Epithelial cell of proximal tubule (primary cell): ENCODE measurements at regions not wholly inside any gene's neighbourhood (a gene's known extent, or its start where the extent isn't known, plus 50 kb on each side); places are given as distances from the start of the nearest gene placed in this dataset.
"Not testable (repeated sequence)": the region's sequence is repeated elsewhere in the genome, so short reads cannot be mapped to it uniquely, and the experiment has no call there.

Experiments used
- DNase-seq: peaks from one replicate; pipeline ENCODE4 v3.0.0-alpha.2; 2011; ENCODE audit warnings: low read depth
- H3K4me3 ChIP-seq: 2 replicates; pipeline ENCODE4 v1.5.1; 2011; ENCODE audit warnings: low read depth, mild to moderate bottlenecking, low read length
- CTCF ChIP-seq: conservative IDR thresholded peaks from 2 replicates; pipeline ENCODE4 v1.5.1; 2012; ENCODE audit warnings: low read depth, mild to moderate bottlenecking, low read length

DNA sequence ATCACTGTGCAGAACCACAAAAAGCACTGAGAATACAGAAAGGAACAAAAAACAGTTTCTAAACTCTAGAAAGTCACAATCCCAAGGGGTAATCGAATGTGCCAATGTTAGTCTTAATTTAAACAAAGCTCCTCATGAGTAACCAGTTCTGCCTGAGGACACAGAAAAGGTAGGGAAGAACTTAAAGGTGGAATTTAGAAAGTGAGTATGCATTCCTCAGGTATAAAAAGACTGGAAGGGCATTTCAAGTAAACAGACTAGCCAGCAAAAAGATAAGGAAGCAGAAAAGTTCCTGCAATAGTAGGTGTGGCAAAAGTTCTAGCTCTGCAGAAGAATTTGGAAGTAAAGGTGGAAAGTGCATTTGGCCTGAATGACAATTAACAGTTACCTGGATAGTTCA lies 84.6 kb upstream of the DLX6 start:
- DNase-seq, result no peak
- TF ChIP-seq CTCF, result no peak
- H3K4me3 ChIP-seq, result no peak overlapping the region

DNA sequence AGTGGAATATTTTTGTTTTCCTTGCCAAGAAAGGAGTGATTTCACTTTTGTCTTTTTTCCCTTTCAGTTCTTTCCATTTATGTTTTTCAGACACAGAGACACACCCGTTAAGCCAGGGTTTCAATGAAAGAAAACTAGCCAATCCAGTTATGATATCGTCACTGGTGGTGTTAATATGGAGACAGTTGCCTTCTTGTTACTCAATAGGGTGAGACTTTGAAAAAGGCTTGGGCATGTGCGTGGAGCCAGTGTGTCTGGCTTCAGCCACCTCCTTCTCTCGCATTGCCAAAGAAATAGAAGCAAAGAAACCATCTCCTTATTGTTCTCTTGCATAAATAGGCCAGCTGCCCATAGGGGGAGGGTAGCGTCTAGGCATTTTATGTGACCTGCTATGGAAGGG lies 84.1 kb upstream of the DLX6 start:
- TF ChIP-seq CTCF, result no peak
- no peak overlapping the region for H3K4me3 ChIP-seq
- no peak for DNase-seq

DNA sequence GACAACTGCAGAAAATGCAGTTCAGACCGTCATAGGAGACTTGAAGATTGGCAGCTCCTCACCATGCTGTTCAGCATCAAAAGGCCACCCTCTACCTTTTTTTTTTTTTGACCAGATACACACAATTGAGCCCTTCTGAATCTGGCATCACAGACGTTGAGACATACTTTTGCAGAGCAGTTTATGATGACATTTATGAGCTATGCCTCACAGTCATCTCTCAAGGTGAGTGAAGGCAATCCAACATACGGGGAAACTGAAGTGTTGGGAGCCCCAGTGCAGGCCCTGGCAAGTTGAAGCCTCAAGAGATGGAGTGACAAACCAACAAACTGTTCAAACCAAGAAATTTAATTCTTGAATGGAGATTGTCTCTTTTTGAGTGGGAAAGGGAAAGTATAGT lies 83.6 kb upstream of the DLX6 start:
- DNase-seq, result no peak
- H3K4me3 ChIP-seq, result no peak overlapping the region
- no peak for TF ChIP-seq CTCF

DNA sequence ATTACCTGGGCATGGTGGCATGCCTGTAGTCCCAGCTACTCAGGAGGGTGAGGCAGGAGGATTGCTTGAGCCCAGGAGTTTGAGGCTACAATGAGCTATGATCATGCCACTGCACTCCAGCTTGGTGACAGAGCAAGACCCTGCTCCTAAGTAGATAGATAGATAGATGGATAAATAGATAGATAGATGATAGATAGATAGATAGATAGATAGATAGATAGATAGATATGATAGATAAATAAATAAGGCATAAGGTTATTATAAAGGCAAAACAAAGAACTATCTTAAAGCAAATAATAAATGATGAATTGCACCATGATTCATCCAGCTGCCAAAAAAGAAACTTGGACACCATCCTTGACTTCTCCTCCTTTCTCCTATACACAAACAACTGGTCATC lies 82.0 kb upstream of the DLX6 start:
- not testable (repeated sequence) for H3K4me3 ChIP-seq, DNase-seq

DNA sequence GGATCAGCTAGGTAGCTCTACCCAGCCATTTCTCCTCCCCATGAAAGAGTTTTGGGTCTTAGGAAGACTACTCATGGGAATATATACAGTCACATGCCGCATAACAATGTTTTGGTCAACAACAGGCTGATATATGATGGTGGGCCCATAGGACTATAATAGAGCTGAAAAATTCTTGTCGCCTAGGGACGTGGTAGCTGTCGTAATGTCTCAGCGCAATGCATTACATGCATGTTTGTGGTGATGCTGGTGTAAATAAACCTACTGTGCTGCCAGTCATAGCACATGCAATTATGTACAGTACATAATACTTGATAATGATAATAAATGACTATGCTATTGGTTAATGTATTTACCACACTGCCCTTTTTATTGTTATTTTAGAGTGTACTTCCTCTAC lies 78.2 kb upstream of the DLX6 start:
- DNase-seq, result no peak
- H3K4me3 ChIP-seq, result no peak overlapping the region
- no peak for TF ChIP-seq CTCF

- TF ChIP-seq CTCF, result no peak
- no peak for DNase-seq
Measured at GRCh38 chr7:96928965-96929364, 76.4 kb upstream of the DLX6 start.

DNA sequence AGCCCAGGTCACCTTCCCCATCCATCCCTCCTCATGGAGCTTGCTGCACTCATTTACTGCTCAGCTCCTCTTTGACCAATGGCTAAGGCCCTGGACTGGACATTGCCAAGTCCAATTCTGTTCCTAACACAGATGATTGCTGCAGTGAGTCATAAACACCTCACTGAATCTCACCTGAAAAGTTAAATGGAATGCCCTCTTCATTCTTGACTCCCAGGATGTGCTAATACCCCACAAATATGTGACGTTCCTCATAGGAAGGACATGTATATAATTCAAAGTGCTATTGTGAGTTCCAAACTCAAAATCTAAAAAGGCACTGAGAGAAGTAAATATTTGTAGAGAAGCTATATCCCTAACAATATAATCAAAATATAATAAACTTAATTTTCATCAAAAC lies 73.5 kb upstream of the DLX6 start:
- H3K4me3 ChIP-seq, result no peak overlapping the region
- no peak for TF ChIP-seq CTCF
- DNase-seq, result no peak

More at GRCh38 chr7:96928965-96929364, 76.4 kb upstream of the DLX6 start:
- H3K4me3 ChIP-seq, result no peak overlapping the region
